DMS79 treated with DMSO at 0.1 percent for 48 hours (cell line): ENCODE measurements at regions not wholly inside any gene's neighbourhood (a gene's known extent, or its start where the extent isn't known, plus 50 kb on each side); places are given as distances from the start of the nearest gene placed in this dataset.
"Not testable (repeated sequence)": the region's sequence is repeated elsewhere in the genome, so short reads cannot be mapped to it uniquely, and the experiment has no call there.

ENCODE experiments used
- DNase-seq: peaks from one replicate; lab custom pipeline; 2025; lab: John Stamatoyannopoulos, UW

GRCh38 chr15:81899730-81900129, 146.1 kb downstream of the MEX3B start:
- DNase-seq, result no peak

- DNase-seq, result no peak
Measured at GRCh38 chr15:81899024-81899423, 146.8 kb downstream of the MEX3B start.

GRCh38 chr15:81897057-81897677, 148.7 kb downstream of the MEX3B start:
- DNase-seq, result no peak

GRCh38 chr15:81896356-81896755, 149.5 kb downstream of the MEX3B start:
- no peak for DNase-seq

GRCh38 chr15:81895723-81896122, 150.1 kb downstream of the MEX3B start:
- no peak for DNase-seq

- DNase-seq, result no peak
Measured at GRCh38 chr15:81894061-81894460, 151.8 kb downstream of the MEX3B start.

GRCh38 chr15:81893182-81893835, 152.5 kb downstream of the MEX3B start:
- peak; percentile 8 for DNase-seq

- DNase-seq, result no peak
Measured at GRCh38 chr15:81890496-81890895, 155.3 kb downstream of the MEX3B start.

GRCh38 chr15:81889485-81889881, 156.3 kb downstream of the MEX3B start:
- peak; percentile 24 for DNase-seq

- DNase-seq, result peak; percentile 92
Measured at GRCh38 chr15:81888748-81889484, 156.9 kb downstream of the MEX3B start.

GRCh38 chr15:81887912-81888311, 157.9 kb downstream of the MEX3B start:
- DNase-seq, result no peak

- DNase-seq, result not testable (repeated sequence)
Measured at GRCh38 chr15:81887188-81887587, 158.6 kb downstream of the MEX3B start.

GRCh38 chr15:81886591-81886990, 159.2 kb downstream of the MEX3B start:
- DNase-seq, result no peak

- no peak for DNase-seq
Measured at GRCh38 chr15:81886080-81886479, 159.7 kb downstream of the MEX3B start.

- no peak for DNase-seq
Measured at GRCh38 chr15:81885135-81885534, 160.7 kb downstream of the MEX3B start.

- no peak for DNase-seq
Measured at GRCh38 chr15:81882504-81882903, 163.3 kb downstream of the MEX3B start.

- peak; percentile 37 for DNase-seq
Measured at GRCh38 chr15:81880833-81881232, 165.0 kb downstream of the MEX3B start.

- no peak for DNase-seq
Measured at GRCh38 chr15:81880314-81880713, 165.5 kb downstream of the MEX3B start.

GRCh38 chr15:81875717-81876116, 170.1 kb downstream of the MEX3B start:
- not testable (repeated sequence) for DNase-seq

GRCh38 chr15:81870746-81871106, 175.1 kb downstream of the MEX3B start:
- not testable (repeated sequence) for DNase-seq

GRCh38 chr15:81870062-81870745, 175.6 kb downstream of the MEX3B start:
- DNase-seq, result not testable (repeated sequence)

GRCh38 chr15:81869161-81869954, 176.5 kb downstream of the MEX3B start:
- no peak for DNase-seq
